IgD-negative memory B cell (primary cell): ENCODE measurements at regions not wholly inside any gene's neighbourhood (a gene's known extent, or its start where the extent isn't known, plus 50 kb on each side); places are given as distances from the start of the nearest gene placed in this dataset.
"Not testable (repeated sequence)": the region's sequence is repeated elsewhere in the genome, so short reads cannot be mapped to it uniquely, and the experiment has no call there.

Experiments
- H3K27ac Mint-ChIP-seq, 3 donors: one replicate each; pipeline ENCODE4 v1.8.0; 2020 to 2022; ENCODE audit warnings: mild to moderate bottlenecking in 3 of 3, mixed read lengths in 3 of 3, moderate library complexity in 1 of 3
- H3K27me3 Mint-ChIP-seq: one replicate; pipeline ENCODE4 v1.8.0; 2021; ENCODE audit warnings: mixed read lengths
- H3K36me3 Mint-ChIP-seq: one replicate; pipeline ENCODE4 v1.8.0; 2020; ENCODE audit warnings: mild to moderate bottlenecking, mixed read lengths
- H3K4me1 Mint-ChIP-seq, 3 donors: one replicate each; pipeline ENCODE4 v1.8.0; 2020 to 2022; ENCODE audit warnings: mixed read lengths in 3 of 3, mild to moderate bottlenecking in 1 of 3
- H3K4me3 Mint-ChIP-seq, 4 donors: one replicate each; pipeline ENCODE4 v1.8.0; 2020 to 2022; ENCODE audit warnings: mild to moderate bottlenecking in 4 of 4, mixed read lengths in 4 of 4, moderate library complexity in 3 of 4
- H3K9me3 Mint-ChIP-seq, 3 donors: one replicate each; pipeline ENCODE4 v1.8.0; 2020 to 2021; ENCODE audit warnings: mixed read lengths in 3 of 3, mild to moderate bottlenecking in 1 of 3

GRCh38 chr5:39907267-39907951 lies 482.6 kb upstream of the DAB2 start:
- H3K9me3 Mint-ChIP-seq, result not testable (repeated sequence)

GRCh38 chr5:39906146-39906545 lies 481.4 kb upstream of the DAB2 start:
- Mint-ChIP-seq H3K36me3 (no peaks in the 10 kb centered on the region), H3K4me1 (no peaks in the 10 kb centered on the region), H3K27me3 (peaks cover 2% of the 10 kb centered on the region), H3K4me3 (no peak overlapping the region), H3K9me3 (peaks cover 0 to 9% (median 0%) of the 10 kb centered on the region in 3 donors), H3K27ac (no peak overlapping the region)

More at GRCh38 chr5:39907267-39907951, 482.6 kb upstream of the DAB2 start:
- not testable (repeated sequence) for H3K27me3 Mint-ChIP-seq, H3K27ac Mint-ChIP-seq, H3K36me3 Mint-ChIP-seq, H3K4me1 Mint-ChIP-seq, H3K4me3 Mint-ChIP-seq

DNA sequence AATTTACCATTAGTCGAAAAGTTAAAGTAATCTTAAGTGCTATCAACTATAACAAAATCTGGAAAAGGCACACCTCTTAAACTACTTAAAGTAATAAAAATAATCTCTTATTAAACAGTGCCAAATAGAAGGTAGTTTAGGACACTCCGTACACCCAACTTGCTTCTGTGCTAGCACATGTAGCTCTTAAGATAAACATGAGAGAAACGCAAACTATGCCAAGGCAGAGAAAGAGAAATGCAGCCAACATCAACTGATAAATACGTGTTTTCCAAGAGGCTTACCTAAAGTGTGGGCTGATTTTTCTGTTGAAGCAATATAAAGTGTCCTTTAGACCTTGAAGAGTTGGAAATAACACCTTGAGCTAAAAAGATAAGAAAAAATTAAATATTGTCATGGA lies 480.6 kb upstream of the DAB2 start:
- H3K27me3 Mint-ChIP-seq, result peaks cover 2% of the 10 kb centered on the region
- no peaks in the 10 kb centered on the region for H3K36me3 Mint-ChIP-seq
- no peaks in the 10 kb centered on the region for H3K4me1 Mint-ChIP-seq
- H3K4me3 Mint-ChIP-seq, result no peak overlapping the region
- H3K27ac Mint-ChIP-seq, result no peak overlapping the region
- peaks cover 0 to 9% (median 0%) of the 10 kb centered on the region in 3 donors for H3K9me3 Mint-ChIP-seq

- peaks cover 0 to 3% (median 0%) of the 10 kb centered on the region in 3 donors for H3K9me3 Mint-ChIP-seq
- no peaks in the 10 kb centered on the region for H3K4me1 Mint-ChIP-seq
- H3K36me3 Mint-ChIP-seq, result no peaks in the 10 kb centered on the region
- H3K4me3 Mint-ChIP-seq, result no peak overlapping the region
- H3K27me3 Mint-ChIP-seq, result peaks cover 2% of the 10 kb centered on the region
- no peak overlapping the region for H3K27ac Mint-ChIP-seq
These were observed 477.8 kb upstream of the DAB2 start for GRCh38 chr5:39902626-39903025.

DNA sequence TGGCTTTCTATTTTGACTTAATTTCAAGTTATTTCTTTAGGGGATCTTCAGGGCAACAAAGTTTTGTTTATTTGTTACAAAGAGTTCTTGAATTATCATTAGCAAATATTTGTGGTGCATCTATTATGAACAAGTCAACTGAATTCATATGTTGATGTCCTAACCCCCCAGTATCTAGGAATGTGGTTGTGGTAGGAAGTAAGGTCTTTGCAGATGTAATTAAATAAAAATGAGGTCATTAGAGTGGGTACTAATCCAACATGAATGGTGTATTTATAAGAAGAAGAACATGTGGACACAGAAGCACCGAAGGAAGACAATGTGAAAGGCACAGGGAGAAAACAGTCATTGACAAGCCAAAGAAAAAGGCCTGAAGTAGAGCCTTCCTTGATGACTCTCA lies 474.0 kb upstream of the DAB2 start:
- Mint-ChIP-seq H3K36me3 (no peaks in the 10 kb centered on the region), H3K27ac (no peak overlapping the region)

GRCh38 chr5:39896706-39897105 lies 471.9 kb upstream of the DAB2 start:
- Mint-ChIP-seq H3K4me1 (no peaks in the 10 kb centered on the region), H3K4me3 (no peak overlapping the region), H3K9me3 (peaks cover 0 to 1% (median 0%) of the 10 kb centered on the region in 3 donors), H3K27ac (no peak overlapping the region), H3K27me3 (no peaks in the 10 kb centered on the region), H3K36me3 (no peaks in the 10 kb centered on the region)

More for the DNA sequence above, 474.0 kb upstream of the DAB2 start:
- no peaks in the 10 kb centered on the region for H3K4me1 Mint-ChIP-seq
- no peaks in the 10 kb centered on the region for H3K27me3 Mint-ChIP-seq
- no peak overlapping the region for H3K4me3 Mint-ChIP-seq
- H3K9me3 Mint-ChIP-seq, result peaks cover 0 to 3% (median 1%) of the 10 kb centered on the region in 3 donors

DNA sequence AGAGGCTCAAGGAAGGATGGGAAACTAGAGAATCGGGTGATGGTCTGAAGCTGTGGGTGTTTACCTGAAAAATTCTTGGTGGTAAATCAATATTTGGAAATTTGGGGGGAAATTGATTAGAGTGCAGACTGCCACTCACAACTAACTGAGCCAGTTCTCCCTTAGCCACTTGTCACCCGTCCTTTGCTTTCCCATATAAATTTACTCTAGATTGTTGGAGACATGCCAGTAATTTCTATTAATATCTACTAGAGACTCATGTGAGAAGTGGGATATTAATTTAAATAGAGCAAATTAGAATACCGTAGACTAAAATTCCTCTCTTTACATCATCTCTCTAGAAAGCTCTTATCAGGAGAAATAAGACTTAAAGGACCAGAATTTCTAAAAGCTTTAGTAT lies 471.3 kb upstream of the DAB2 start:
- no peak overlapping the region for H3K27ac Mint-ChIP-seq
- H3K4me3 Mint-ChIP-seq, result no peak overlapping the region
- H3K27me3 Mint-ChIP-seq, result no peaks in the 10 kb centered on the region
- H3K9me3 Mint-ChIP-seq, result peaks cover 0 to 1% (median 0%) of the 10 kb centered on the region in 3 donors
- H3K36me3 Mint-ChIP-seq, result no peaks in the 10 kb centered on the region
- no peaks in the 10 kb centered on the region for H3K4me1 Mint-ChIP-seq

DNA sequence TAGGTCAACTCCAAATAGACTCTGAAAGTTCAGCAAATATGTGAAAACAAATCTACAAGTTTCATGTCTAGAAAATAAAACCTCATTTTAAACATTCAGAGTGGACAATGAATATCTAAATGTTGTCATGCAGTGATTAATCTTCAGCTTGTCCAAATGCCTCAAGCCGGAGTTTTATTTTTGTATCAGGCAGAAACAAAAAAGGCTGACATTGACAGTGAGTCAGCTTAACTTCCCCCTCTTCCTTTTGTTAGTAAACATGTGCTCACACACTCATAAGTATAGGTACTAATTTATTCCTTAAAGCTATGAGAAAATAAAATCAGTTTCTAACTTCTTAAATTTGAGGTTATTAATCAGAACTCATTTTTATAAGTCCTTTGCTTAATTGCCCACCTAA lies 467.9 kb upstream of the DAB2 start:
- Mint-ChIP-seq H3K4me1 (no peaks in the 10 kb centered on the region), H3K9me3 (peaks cover 0 to 1% (median 0%) of the 10 kb centered on the region in 3 donors), H3K4me3 (no peak overlapping the region), H3K36me3 (no peaks in the 10 kb centered on the region), H3K27ac (no peak overlapping the region), H3K27me3 (no peaks in the 10 kb centered on the region)

GRCh38 chr5:39891376-39891775 lies 466.6 kb upstream of the DAB2 start:
- Mint-ChIP-seq H3K4me1 (no peaks in the 10 kb centered on the region), H3K4me3 (no peak overlapping the region), H3K27ac (no peak overlapping the region), H3K36me3 (no peaks in the 10 kb centered on the region), H3K27me3 (no peaks in the 10 kb centered on the region), H3K9me3 (peaks cover 0 to 3% (median 1%) of the 10 kb centered on the region in 3 donors)

- H3K9me3 Mint-ChIP-seq, result peaks cover 0 to 2% (median 0%) of the 10 kb centered on the region in 3 donors
- H3K4me1 Mint-ChIP-seq, result no peaks in the 10 kb centered on the region
- H3K27me3 Mint-ChIP-seq, result no peaks in the 10 kb centered on the region
- no peaks in the 10 kb centered on the region for H3K36me3 Mint-ChIP-seq
- H3K27ac Mint-ChIP-seq, result no peak overlapping the region
- no peak overlapping the region for H3K4me3 Mint-ChIP-seq
These were observed 456.2 kb upstream of the DAB2 start for GRCh38 chr5:39880985-39881384.

GRCh38 chr5:39877479-39877878 lies 452.7 kb upstream of the DAB2 start:
- H3K27ac Mint-ChIP-seq, result no peak overlapping the region
- H3K9me3 Mint-ChIP-seq, result peaks cover 0 to 3% (median 0%) of the 10 kb centered on the region in 3 donors
- no peak overlapping the region for H3K4me3 Mint-ChIP-seq
- H3K36me3 Mint-ChIP-seq, result no peaks in the 10 kb centered on the region
- no peaks in the 10 kb centered on the region for H3K4me1 Mint-ChIP-seq
- H3K27me3 Mint-ChIP-seq, result no peaks in the 10 kb centered on the region

DNA sequence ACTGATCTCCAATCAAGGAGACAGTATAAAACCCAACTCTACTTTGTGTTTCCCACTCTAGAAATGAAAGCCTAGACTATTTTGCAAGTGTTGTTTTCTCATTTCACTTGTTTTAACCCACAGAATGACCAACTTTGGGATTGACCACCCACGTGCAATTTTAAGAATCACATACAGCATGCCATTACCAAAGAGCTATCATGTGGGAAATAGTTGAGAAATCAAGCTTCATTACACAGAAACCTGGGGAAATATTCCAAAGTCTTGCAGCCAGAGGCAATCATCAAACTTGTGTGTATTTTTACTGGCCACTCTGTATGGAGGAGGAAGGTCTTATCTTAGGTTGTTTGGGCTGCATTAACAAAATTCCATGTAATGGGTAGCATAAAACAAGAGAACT lies 451.4 kb upstream of the DAB2 start:
- no peaks in the 10 kb centered on the region for H3K27me3 Mint-ChIP-seq
- no peak overlapping the region for H3K27ac Mint-ChIP-seq
- H3K4me1 Mint-ChIP-seq, result no peaks in the 10 kb centered on the region
- peaks cover 0 to 9% (median 0%) of the 10 kb centered on the region in 3 donors for H3K9me3 Mint-ChIP-seq
- H3K36me3 Mint-ChIP-seq, result no peaks in the 10 kb centered on the region
- no peak overlapping the region for H3K4me3 Mint-ChIP-seq

- Mint-ChIP-seq H3K4me3 (no peak overlapping the region), H3K9me3 (peaks cover 5 to 16% (median 11%) of the 10 kb centered on the region in 3 donors)
These were observed 445.4 kb upstream of the DAB2 start for GRCh38 chr5:39870137-39870536.

DNA sequence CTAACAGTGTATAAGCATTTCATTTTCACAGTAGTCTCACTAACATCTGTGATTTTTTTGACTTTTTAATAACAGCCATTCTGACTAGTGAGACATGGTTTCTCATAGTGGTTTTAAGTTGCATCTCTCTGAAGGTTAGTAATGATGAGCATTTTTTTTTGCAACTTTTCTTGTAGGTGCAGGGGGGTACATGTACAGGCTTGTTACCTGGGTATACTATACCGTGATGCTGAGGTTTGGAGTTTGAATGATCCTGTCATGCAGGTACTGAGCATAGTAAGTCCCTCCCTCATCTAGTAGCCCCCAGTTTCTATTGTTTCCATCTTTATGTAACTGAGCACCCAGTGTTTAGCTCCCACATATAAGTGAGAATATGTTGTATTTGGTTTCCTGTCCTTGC lies 444.6 kb upstream of the DAB2 start:
- Mint-ChIP-seq H3K27ac (no peak overlapping the region), H3K4me1 (no peaks in the 10 kb centered on the region), H3K4me3 (no peak overlapping the region), H3K27me3 (no peaks in the 10 kb centered on the region), H3K36me3 (no peaks in the 10 kb centered on the region), H3K9me3 (peaks cover 5 to 16% (median 11%) of the 10 kb centered on the region in 3 donors)

More at GRCh38 chr5:39870137-39870536, 445.4 kb upstream of the DAB2 start:
- H3K4me1 Mint-ChIP-seq, result no peaks in the 10 kb centered on the region
- H3K27me3 Mint-ChIP-seq, result no peaks in the 10 kb centered on the region
- H3K36me3 Mint-ChIP-seq, result no peaks in the 10 kb centered on the region
- H3K27ac Mint-ChIP-seq, result no peak overlapping the region

- Mint-ChIP-seq H3K9me3 (peaks cover 5 to 16% (median 10%) of the 10 kb centered on the region in 3 donors), H3K4me1 (no peaks in the 10 kb centered on the region), H3K36me3 (no peaks in the 10 kb centered on the region), H3K4me3 (no peak overlapping the region), H3K27me3 (peaks cover 3% of the 10 kb centered on the region), H3K27ac (no peak overlapping the region)
These were observed 443.1 kb upstream of the DAB2 start for GRCh38 chr5:39867923-39868322.

- Mint-ChIP-seq H3K4me1 (no peaks in the 10 kb centered on the region), H3K36me3 (no peaks in the 10 kb centered on the region), H3K4me3 (no peak overlapping the region), H3K9me3 (peaks cover 0 to 6% (median 3%) of the 10 kb centered on the region in 3 donors), H3K27me3 (peaks cover 3% of the 10 kb centered on the region), H3K27ac (no peak overlapping the region)
These were observed 439.3 kb upstream of the DAB2 start for GRCh38 chr5:39863926-39864552.
